PC-9 (cell line): ENCODE measurements at regions not wholly inside any gene's neighbourhood (a gene's known extent, or its start where the extent isn't known, plus 50 kb on each side); places are given as distances from the start of the nearest gene placed in this dataset.

Experiments
- EZH2 ChIP-seq: fragments of 200-600 bp; sonication (generic); IDR thresholded peaks from 2 replicates; pipeline ENCODE4 v1.8.0; 2017; ENCODE audit warnings: antibody characterized with exemption, low read depth
- TF ChIP-seq, protein P1 (sequence below): fragments of 200-600 bp; sonication (generic); conservative IDR thresholded peaks from 2 replicates; pipeline ENCODE4 v1.6.1; 2017; ENCODE audit warnings: mixed run types, antibody characterized with exemption, mild to moderate bottlenecking, moderate library complexity

DNA sequence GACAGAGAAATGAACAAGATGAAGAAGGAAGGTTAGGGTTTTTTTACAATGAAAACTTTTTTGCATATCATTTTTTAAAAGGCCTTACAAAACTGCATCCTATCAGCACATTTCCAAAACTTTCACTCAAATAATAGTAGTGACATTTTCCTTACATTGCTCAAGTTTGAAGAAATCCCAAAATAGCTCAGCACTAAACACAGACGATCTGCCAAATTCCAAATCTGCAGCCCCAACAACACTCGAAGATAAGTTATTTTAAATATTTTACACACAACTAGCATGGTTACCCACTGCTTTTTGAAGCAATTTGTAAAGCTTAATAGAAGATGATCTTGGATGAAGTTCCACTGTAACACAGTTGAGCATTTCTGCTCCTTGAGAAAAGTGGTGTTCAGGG is 535.6 kb upstream of the ALCAM start:
- TF ChIP-seq, protein P1, sequence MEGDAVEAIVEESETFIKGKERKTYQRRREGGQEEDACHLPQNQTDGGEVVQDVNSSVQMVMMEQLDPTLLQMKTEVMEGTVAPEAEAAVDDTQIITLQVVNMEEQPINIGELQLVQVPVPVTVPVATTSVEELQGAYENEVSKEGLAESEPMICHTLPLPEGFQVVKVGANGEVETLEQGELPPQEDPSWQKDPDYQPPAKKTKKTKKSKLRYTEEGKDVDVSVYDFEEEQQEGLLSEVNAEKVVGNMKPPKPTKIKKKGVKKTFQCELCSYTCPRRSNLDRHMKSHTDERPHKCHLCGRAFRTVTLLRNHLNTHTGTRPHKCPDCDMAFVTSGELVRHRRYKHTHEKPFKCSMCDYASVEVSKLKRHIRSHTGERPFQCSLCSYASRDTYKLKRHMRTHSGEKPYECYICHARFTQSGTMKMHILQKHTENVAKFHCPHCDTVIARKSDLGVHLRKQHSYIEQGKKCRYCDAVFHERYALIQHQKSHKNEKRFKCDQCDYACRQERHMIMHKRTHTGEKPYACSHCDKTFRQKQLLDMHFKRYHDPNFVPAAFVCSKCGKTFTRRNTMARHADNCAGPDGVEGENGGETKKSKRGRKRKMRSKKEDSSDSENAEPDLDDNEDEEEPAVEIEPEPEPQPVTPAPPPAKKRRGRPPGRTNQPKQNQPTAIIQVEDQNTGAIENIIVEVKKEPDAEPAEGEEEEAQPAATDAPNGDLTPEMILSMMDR, result no peak
- TF ChIP-seq EZH2, result no peak
